Astrocyte of the spinal cord (primary cell): ENCODE measurements at regions not wholly inside any gene's neighbourhood (a gene's known extent, or its start where the extent isn't known, plus 50 kb on each side); places are given as distances from the start of the nearest gene placed in this dataset.

Source experiments
- DNase-seq: peaks from one replicate; pipeline ENCODE4 v3.0.0; 2011; ENCODE audit warnings: low read depth, low spot score
- H3K4me3 ChIP-seq: 2 replicates; pipeline ENCODE4 v1.5.1; 2011; ENCODE audit warnings: low read depth, mild to moderate bottlenecking, low read length, moderate library complexity
- CTCF ChIP-seq: IDR thresholded peaks from 2 replicates; pipeline ENCODE4 v1.5.1; 2012; ENCODE audit warnings: low read depth, mild to moderate bottlenecking, low read length, inconsistent platforms
- in situ Hi-C: cut with HindIII; loops from 2 replicates; pipeline ENCODE4 v1.10.0; 2017; ENCODE audit warnings: low sequenced_read_pairs

- H3K4me3 ChIP-seq, result no peak overlapping the region
- TF ChIP-seq CTCF, result no peak
- in situ Hi-C loops, result no loop called here
- DNase-seq, result no peak
These were observed 1261.3 kb downstream of the SI start for GRCh38 chr3:163817015-163817414.

- in situ Hi-C loops, result no loop called here
- TF ChIP-seq CTCF, result no peak
- DNase-seq, result no peak
- H3K4me3 ChIP-seq, result no peak overlapping the region
These were observed 1264.4 kb downstream of the SI start for GRCh38 chr3:163813935-163814334.

- TF ChIP-seq CTCF, result no peak
- no peak overlapping the region for H3K4me3 ChIP-seq
- in situ Hi-C loops, result no loop called here
- no peak for DNase-seq
These were observed 1266.3 kb downstream of the SI start for GRCh38 chr3:163812006-163812405.

- no peak for TF ChIP-seq CTCF
- H3K4me3 ChIP-seq, result no peak overlapping the region
- DNase-seq, result no peak
- in situ Hi-C loops, result no loop called here
These were observed 1268.7 kb downstream of the SI start for GRCh38 chr3:163809540-163809993.

GRCh38 chr3:163786416-163786815, 1291.9 kb downstream of the SI start:
- no peak for TF ChIP-seq CTCF
- in situ Hi-C loops, result no loop called here
- H3K4me3 ChIP-seq, result no peak overlapping the region

GRCh38 chr3:163785693-163786092, 1292.6 kb downstream of the SI start:
- DNase-seq, result no peak
- in situ Hi-C loops, result no loop called here
- H3K4me3 ChIP-seq, result no peak overlapping the region

More at GRCh38 chr3:163786416-163786815, 1291.9 kb downstream of the SI start:
- no peak for DNase-seq

More at GRCh38 chr3:163785693-163786092, 1292.6 kb downstream of the SI start:
- TF ChIP-seq CTCF, result no peak
